Prostate gland (tissue), 2 donors: ENCODE measurements at regions not wholly inside any gene's neighbourhood (a gene's known extent, or its start where the extent isn't known, plus 50 kb on each side); places are given as distances from the start of the nearest gene placed in this dataset.

Experiments
- CTCF ChIP-seq, 4 experiments: fragments of 200-600 bp in 2 of 4; fragments of 450-650 bp in 2 of 4; sonication (generic) in 2 of 4; IDR thresholded peaks; 1 replicate in 3 of 4; 2 replicates in 1 of 4; pipeline ENCODE4 v1.5.1; 2016 to 2019; ENCODE audit warnings: antibody characterized with exemption in 4 of 4, mild to moderate bottlenecking in 2 of 4, moderate library complexity in 2 of 4
- POLR2A ChIP-seq: fragments of 450-650 bp; IDR thresholded peaks from one replicate; pipeline ENCODE4 v1.6.1; 2016; ENCODE audit warnings: antibody characterized with exemption, mild to moderate bottlenecking
- POLR2AphosphoS5 ChIP-seq: sonication (generic); formaldehyde crosslinking; IDR thresholded peaks from one replicate; pipeline ENCODE4 v1.6.1; 2017; ENCODE audit warnings: antibody characterized with exemption

GRCh38 chr22:49303781-49304461 is 523.8 kb downstream of the BRD1 start:
- no peak for TF ChIP-seq POLR2A
- no peak for TF ChIP-seq POLR2AphosphoS5
- no peak for TF ChIP-seq CTCF (IDR thresholded peaks at IDR 0.05)
